AG04450 (cell line): ENCODE measurements at regions not wholly inside any gene's neighbourhood (a gene's known extent, or its start where the extent isn't known, plus 50 kb on each side); places are given as distances from the start of the nearest gene placed in this dataset.

Experiments used
- CTCF ChIA-PET: fragments of 300-600, 350-600 bp; formaldehyde crosslinking; extraction: SDS; loops from one replicate; lab custom pipeline; 2022; ENCODE audit warnings: antibody characterized with exemption, inconsistent platforms; lab: Charles Lee
- POLR2A ChIA-PET: fragments of 350-600 bp; formaldehyde crosslinking; extraction: SDS; loops from one replicate; lab custom pipeline; 2021; ENCODE audit warnings: antibody characterized with exemption, inconsistent platforms; lab: Yijun Ruan, JAX
- DNase-seq: peaks from one replicate; pipeline ENCODE4 v3.0.0-alpha.2; 2011; ENCODE audit warnings: low read depth, low spot score
- H3K27ac ChIP-seq: one replicate; pipeline ENCODE4 v1.5.1; 2012; ENCODE audit warnings: low read depth, low read length, control low read depth
- H3K27me3 ChIP-seq: one replicate; pipeline ENCODE4 v1.6.0; 2012; ENCODE audit warnings: low read length; ENCODE audit not compliant: control insufficient read depth, insufficient read depth
- H3K4me3 ChIP-seq: 2 replicates; pipeline ENCODE4 v1.5.1; 2011; ENCODE audit warnings: mild to moderate bottlenecking, low read depth, low read length, control low read depth
- H3K9me3 ChIP-seq: 2 replicates; pipeline ENCODE4 v1.5.1; 2012; ENCODE audit warnings: low read length; ENCODE audit not compliant: control insufficient read depth, insufficient read depth
- TF ChIP-seq, protein P1 (sequence below): IDR thresholded peaks from 2 replicates; pipeline ENCODE4 v1.5.1; 2011; ENCODE audit warnings: low read depth, low read length, control low read depth, inconsistent platforms

DNA sequence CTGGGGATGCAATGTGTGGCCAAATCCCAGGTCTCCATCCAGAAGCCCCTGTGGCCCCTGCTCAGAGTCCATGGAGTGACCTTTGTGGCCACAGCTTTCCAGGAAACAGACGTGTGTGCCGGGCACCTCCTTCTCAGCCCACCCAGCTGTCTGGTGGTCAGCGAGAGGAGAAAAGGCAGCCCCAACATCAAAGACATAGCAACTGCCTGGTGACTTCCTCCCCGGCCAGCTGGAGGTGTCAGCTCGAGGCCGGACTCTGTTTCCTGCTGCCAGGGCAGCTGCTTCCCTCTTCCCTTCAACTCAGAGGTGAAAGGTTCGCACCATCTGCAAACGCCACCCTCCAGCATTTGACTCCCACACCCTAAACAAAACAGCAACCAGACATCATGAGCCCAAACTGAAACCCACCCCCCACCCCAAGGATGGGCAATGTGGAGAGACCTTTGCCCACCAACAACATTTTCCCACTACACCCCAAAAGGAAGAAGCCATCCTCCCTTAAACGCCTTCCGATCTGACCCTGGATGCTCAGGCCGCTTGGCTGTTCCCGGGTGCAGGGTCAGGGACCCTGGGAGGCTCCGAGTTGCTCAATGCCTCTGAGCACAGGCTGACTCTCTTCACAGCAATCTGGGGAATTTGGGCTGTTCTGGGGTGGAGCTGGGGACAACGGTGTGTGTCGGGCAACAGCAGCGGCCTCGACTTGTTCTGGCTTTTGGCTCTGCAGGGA is 162.3 kb downstream of the PSMG1 start:
- TF ChIP-seq, protein P1, sequence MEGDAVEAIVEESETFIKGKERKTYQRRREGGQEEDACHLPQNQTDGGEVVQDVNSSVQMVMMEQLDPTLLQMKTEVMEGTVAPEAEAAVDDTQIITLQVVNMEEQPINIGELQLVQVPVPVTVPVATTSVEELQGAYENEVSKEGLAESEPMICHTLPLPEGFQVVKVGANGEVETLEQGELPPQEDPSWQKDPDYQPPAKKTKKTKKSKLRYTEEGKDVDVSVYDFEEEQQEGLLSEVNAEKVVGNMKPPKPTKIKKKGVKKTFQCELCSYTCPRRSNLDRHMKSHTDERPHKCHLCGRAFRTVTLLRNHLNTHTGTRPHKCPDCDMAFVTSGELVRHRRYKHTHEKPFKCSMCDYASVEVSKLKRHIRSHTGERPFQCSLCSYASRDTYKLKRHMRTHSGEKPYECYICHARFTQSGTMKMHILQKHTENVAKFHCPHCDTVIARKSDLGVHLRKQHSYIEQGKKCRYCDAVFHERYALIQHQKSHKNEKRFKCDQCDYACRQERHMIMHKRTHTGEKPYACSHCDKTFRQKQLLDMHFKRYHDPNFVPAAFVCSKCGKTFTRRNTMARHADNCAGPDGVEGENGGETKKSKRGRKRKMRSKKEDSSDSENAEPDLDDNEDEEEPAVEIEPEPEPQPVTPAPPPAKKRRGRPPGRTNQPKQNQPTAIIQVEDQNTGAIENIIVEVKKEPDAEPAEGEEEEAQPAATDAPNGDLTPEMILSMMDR, result no peak
- ChIA-PET POLR2A (interaction anchor here (0.7 to 1.3 kb wide), 2 partner anchors 17 to 62 kb away, joined by 3 read pairs; no protein-coding TSS in a partner anchor), CTCF (no interaction called here)
- no peaks in the 10 kb centered on the region for H3K27me3 ChIP-seq
- no peak for DNase-seq
- no peak overlapping the region for H3K4me3 ChIP-seq
- peaks cover 17% of the 10 kb centered on the region for H3K9me3 ChIP-seq
- peak overlapping the region; percentile 77 for H3K27ac ChIP-seq

DNA sequence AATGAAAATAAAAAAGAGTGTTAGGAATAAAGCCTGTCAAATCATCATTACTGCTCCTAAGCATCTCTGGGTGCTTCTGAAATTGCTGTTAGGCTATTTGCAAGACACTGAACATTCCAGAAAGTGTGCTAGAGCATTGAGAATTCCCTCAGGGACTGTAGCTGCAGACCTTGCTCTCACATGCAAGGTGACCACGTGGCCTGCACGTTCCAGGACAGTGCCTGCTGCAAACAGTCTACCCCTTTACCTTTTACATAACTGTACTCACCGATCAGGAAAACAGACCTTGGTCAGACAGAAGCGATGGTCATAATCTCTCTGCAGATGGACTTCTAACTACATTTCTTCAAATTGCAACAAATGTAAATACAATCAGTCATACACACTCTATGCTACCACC is 164.5 kb downstream of the PSMG1 start:
- TF ChIP-seq, protein P1, result no peak
- CTCF ChIA-PET, result no interaction called here

DNA sequence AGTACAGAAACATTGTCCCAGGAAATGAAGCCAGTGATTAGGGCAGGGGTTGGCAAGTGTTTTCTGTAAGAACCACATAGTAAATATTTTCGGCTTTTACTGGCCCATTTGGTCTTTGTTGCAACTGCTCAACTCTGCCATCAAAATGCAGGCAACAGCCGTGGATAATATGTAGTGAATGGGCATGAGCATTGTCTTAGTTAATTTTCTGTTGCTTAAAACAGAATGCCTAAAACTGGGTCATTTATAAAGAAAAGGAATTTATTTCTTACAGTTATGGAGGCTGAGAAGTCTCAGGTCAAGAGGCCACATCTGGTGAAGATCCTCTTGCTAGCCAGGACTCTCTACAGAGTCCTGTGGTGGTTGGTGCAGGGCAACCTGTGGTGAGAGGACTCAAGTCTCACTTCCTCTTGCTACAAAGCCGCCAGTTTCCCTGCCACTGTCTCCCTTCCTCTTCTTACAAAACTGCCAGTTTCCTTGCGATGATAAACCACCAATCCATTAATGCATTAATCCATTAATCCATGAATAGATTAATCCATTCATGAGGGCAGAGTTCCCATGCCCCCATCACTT is 166.4 kb downstream of the PSMG1 start:
- H3K9me3 ChIP-seq, result no peaks in the 10 kb centered on the region; the same call in 1 of the 2 replicates
- H3K27me3 ChIP-seq, result no peaks in the 10 kb centered on the region
- POLR2A ChIA-PET, result no interaction called here
- DNase-seq, result no peak
- TF ChIP-seq, protein P1, result no peak
- H3K27ac ChIP-seq, result no peak overlapping the region
- CTCF ChIA-PET, result no interaction called here
- no peak overlapping the region for H3K4me3 ChIP-seq

More for the DNA sequence above, 164.5 kb downstream of the PSMG1 start:
- no peak overlapping the region for H3K4me3 ChIP-seq
- peaks cover 5% of the 10 kb centered on the region; the same call in 1 of the 2 replicates for H3K9me3 ChIP-seq
- no peak for DNase-seq
- no peak overlapping the region for H3K27ac ChIP-seq
- H3K27me3 ChIP-seq, result no peaks in the 10 kb centered on the region
- POLR2A ChIA-PET, result no interaction called here

DNA sequence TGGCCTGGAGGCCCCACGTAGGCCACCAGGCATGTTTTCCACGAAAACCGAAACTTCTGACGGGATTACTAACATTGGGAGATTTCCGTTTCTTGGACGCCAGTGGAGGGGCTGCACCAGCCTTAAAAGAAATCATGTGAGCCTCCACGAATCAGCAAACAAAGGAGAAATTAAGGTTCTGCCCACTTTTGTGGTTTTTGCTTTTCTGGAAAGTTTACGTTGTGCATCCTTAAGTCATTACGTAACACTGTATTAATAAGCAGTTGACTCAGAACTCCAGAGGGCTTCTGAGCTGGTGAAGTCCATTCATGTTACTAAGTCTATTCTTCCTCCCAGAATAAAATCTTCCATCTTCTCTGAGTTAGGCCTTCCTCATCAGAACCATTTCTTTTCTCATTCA is 168.5 kb downstream of the PSMG1 start:
- ChIA-PET POLR2A (interaction anchor here (0.6 to 1.0 kb wide), 3 partner anchors 30 to 212 kb away, joined by 3 read pairs; no protein-coding TSS in a partner anchor), CTCF (no interaction called here)
- Histone ChIP-seq H3K27ac (peak overlapping the region; percentile 95), H3K4me3 (peak overlapping the region; percentile 36), H3K27me3 (no peaks in the 10 kb centered on the region), H3K9me3 (no peaks in the 10 kb centered on the region; the same call in 1 of the 2 replicates)
- peak; percentile 95 for DNase-seq
- TF ChIP-seq, protein P1, result no peak
